Right kidney (tissue), 1 donor: ENCODE measurements at regions not wholly inside any gene's neighbourhood (a gene's known extent, or its start where the extent isn't known, plus 50 kb on each side); places are given as distances from the start of the nearest gene placed in this dataset.

Experiments
- DNase-seq: peaks from one replicate; pipeline ENCODE4 v3.0.0-alpha.2; 2016

DNA sequence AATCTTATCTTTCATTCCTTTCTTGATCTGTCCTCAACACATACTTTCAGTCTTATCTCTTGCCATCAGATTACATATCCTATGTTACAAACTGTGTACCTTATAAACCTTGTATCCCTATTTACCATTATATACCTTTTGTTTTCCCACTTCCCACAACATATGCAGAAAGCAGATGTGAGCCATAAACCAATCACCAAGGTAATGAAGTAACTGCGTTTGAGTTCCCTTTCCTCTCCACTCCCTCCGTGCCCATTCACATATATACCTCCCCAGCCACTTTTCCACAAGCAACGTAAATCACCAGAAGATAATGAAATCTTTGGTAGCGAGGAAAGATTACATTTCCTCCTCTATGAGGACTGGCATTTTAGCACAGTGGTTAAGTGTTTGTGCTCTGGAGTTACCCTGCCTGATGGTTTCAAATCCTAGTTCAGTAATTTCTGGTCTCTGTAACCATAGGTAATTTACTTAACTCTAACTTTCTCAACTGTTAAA lies 55.5 kb upstream of the PHF14 start:
- DNase-seq: no peak

DNA sequence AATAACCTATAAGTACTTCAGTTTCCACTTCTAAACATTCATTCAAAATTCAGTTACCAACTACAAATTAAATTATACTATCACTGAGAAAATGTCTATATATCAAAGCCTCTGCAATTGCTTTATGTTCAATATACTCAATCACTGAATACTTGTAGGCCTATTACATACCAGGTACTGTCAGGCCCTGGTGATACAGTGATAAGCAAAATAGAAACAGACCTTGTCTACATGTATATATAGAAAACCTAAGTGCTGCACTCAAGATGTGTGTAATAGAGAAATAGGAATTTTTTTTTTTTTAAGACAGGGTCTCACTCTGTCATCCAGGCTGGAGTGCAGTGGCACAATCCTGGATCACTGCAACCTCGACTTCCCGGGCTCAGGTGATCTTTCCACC lies 53.7 kb upstream of the PHF14 start:
- DNase-seq: no peak
